GM19351 (cell line): ENCODE measurements at regions not wholly inside any gene's neighbourhood (a gene's known extent, or its start where the extent isn't known, plus 50 kb on each side); places are given as distances from the start of the nearest gene placed in this dataset.

ENCODE experiments used
- ATAC-seq: cut with Tn5 transposase; IDR thresholded peaks from one replicate; pipeline ENCODE4 v1.9.1; 2021; ENCODE audit warnings: mild to moderate bottlenecking, moderate library complexity; ENCODE audit not compliant: unreplicated experiment

GRCh38 chr3:13158408-13158807 lies 85.2 kb upstream of the IQSEC1 start:
- no peak for ATAC-seq

DNA sequence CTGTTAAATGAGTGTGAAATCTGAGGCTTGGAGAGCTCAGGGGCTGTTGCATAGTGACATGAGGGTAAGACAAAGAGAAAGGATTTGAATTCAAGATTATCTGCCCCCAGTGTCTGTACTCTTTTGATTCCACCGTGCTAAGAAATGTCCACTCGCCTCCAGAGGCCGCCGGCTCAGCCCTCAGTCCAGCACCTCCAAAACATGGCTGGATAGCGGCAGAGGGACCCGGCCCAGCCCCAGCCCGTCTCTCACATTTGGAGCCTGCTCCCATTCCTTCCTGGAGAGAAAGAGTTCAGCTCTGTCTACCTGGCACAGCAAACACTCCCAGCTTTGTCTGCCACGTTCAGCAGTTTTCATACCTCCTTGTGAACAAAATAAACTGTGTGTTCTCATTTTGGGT lies 84.8 kb upstream of the IQSEC1 start:
- ATAC-seq = no peak

- ATAC-seq = no peak
Observed at GRCh38 chr3:13152826-13153710, 79.8 kb upstream of the IQSEC1 start.

DNA sequence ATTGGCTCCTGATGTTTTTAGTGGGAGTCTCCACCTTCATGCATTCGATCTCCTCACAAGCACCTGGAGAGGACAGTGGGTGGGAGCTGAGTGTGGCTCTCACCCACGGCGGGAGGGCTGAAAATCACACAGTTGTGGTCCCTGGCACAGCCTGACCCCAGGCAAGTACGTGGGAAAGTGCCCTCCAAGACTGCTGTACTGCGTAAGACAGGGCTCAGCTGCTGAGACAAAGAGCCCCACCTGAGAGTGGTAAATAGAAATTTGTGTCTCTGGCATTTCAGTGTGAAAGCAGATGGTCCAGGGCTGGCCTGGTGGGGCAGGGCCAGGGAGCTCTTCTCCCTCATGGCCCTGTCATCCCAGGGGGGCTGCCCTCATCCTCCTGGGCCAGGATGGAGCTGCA lies 77.4 kb upstream of the IQSEC1 start:
- no peak for ATAC-seq

GRCh38 chr3:13149330-13150108 lies 76.3 kb upstream of the IQSEC1 start:
- ATAC-seq = no peak

DNA sequence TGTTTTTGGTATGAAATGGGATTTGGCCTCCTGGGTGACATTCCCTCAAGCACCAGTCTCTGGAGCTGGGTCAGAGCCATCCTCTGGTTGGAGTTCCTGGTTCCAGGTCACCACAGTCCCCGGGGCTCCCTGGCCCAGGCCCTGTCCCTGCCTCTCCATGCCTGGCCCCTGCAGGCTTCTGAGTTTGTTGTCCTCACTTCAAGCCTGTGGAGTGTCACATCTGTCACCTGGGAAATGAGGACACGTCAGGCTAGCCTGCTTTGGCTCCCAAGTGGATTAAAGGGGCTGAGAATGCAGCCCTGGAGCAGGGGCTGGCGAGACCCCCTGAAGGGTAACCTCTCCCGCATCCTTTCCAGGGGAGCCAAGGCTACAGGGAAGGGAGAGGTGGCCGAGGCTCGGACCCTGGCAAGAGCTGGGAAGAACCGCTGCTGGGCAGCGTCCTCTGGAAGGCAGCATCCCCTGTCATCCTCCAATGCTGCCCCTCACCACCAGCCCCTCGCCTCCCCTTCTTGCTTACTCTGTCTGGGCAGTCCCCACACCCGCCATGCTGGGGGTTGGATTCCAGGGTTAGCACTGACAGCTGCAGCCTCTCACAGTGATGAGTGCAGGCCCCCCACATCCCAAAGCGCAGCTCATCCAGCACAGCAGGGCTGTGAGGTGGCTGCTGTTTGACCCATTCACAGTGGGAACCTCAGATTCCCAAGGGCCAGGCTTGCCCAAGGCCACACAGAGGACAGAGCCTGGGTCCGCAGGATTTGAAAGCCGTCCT lies 75.5 kb upstream of the IQSEC1 start:
- no peak for ATAC-seq

- no peak for ATAC-seq
Observed at GRCh38 chr3:13148126-13148525, 74.9 kb upstream of the IQSEC1 start.

DNA sequence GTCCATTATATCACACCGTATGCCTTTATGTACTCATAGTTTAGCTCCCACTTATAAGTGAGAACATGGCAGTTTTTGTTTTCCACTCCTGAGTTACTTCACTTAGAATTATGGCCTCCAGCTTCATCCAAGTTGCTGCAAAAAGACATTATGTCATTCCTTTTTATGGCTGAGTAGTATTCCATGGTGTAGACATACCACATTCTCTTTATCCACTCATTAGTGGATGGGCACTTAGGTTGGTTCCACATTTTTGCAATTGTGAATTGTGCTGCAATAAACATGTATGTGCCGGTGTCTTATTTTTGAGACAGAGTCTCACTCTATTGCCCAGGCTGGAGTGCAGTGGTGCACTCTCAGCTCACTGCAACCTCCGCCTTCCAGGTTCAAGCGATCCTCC lies 74.1 kb upstream of the IQSEC1 start:
- no peak for ATAC-seq

GRCh38 chr3:13146643-13147143 lies 73.5 kb upstream of the IQSEC1 start:
- no peak for ATAC-seq

DNA sequence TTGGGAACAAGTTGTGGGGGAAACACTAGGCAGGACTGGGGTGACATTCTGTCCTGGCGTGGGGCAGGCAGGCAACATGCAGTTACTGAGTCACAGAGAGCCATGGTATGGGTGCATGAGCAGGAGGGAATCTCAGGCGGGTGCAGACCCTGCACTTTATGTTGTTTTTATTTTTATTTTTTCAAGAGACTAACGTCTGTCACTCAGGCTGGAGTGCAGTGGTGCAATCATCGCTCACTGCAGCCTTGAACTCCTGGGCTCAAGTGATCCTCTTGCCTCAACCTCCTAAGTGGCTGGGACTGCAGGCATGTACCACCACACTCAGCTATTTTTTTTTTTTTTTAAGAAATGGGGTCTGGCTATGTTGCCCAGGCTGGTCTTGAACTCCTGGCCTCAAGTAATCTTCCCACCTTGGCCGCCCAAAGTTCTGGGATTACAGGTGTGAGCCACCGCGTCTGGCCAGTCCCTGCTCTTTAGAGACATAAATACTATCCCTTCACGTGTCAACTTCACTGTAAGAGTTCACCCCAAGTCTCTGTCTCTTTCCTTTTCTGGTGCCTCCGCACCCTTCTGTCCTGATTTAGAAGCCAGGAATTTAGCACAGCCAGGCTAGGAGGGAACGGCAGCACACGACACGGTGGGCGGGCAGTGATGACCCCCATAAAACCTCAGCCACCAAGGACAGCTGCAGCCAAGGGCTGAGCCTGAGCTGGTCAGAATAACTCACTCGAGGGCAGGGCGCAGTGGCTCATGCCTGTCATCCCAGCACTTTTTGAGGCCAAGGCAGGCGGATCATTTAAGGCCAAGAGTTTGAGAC lies 72.8 kb upstream of the IQSEC1 start:
- ATAC-seq = no peak

DNA sequence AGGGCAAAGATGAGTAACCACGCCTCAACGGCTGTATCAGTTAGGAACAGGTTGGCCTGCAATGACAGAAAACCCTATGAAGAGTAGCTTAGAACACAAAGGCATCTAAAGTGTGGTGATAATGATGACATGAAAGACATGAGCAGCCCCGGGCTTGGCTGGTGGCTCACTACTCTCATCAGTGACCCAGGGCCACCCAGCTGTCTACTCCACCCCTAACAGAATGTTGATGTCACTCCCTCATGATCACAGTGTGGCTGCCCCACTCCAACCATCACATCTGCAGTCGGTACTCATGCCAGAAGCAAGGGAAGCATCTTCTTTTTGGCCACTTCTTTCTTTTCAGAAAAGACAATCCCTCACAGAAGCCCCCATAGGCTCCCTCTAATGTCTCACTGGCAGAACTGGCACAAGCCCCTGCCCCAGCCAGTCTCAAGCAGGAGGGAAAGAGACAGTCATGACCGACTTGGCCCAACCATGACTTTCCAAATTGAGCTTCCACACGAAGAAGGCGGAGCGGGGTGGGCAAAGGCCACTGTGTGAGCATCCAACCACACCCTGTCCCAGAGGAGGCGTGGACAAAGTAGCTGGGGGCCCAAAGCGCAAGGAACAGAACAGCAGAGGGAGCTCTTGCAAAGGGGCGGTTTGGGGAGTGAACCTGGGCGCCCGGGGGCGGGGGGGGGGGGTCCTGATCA lies 72.0 kb upstream of the IQSEC1 start:
- no peak for ATAC-seq

- no peak for ATAC-seq
Observed at GRCh38 chr3:13144163-13145023, 71.2 kb upstream of the IQSEC1 start.

- ATAC-seq = no peak
Observed at GRCh38 chr3:13143381-13144004, 70.3 kb upstream of the IQSEC1 start.

- ATAC-seq = no peak
Observed at GRCh38 chr3:13142552-13143380, 69.5 kb upstream of the IQSEC1 start.

DNA sequence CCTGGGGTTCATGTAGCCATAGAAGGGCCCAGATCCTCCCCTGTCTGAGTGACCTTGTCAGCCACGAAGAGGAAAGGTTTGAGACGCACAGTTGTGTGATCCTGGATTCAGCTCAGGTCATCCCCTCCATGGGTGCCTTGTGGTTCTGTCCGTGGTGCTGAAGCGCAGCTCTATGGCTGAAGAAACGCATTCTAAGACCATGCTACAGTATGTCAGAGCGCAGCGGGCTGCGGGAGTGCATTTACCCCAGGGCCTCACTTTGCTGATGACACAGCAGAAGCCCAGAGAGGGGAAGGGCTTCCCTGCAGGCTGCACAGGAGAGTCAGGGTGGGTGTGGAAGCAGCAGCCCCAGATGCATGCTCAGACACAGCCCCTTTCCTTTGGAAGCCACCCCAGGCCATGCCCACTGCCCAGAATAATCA lies 68.8 kb upstream of the IQSEC1 start:
- no peak for ATAC-seq

DNA sequence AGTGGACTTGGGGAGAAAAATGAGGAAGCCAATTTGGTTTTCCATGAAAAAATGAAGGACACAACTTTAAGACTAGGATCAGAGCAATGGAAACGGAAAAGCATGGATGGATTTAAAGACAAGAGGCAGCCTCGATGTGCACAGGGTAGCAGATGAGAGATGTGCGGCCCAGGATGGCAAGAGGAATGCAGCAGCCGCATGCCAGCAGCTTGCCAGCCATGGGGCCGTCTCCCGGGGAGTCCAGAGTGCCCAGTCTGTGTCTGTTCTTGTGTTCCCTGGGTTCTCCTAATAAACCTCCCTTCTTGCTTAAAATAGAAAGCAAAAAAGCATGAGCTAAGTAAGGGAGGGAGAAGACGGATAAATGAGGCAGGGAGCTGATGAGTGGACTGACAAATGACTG lies 68.0 kb upstream of the IQSEC1 start:
- ATAC-seq = no peak

DNA sequence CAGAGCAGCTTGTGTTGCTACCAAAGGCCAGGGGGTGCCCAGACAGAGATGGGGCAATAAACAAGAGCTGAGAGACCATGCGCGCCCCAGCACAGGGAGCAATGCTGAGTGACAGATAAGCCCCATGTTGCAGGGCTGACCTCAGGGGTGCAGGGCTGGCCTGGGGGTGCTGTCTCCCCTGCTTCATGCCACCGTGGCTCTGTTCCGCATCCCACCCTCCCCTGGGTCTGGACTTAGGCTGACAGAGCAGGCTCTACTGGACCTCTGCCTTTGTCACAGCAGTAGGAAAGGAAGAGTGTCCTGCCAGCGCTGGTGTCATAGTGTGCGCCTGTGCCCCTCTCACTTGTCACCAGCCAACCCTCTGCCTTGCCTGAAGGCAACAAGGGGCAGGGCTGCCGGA lies 67.4 kb upstream of the IQSEC1 start:
- ATAC-seq = no peak
